ENCODE measurements at regions not wholly inside any gene's neighbourhood (a gene's known extent, or its start where the extent isn't known, plus 50 kb on each side); places are given as distances from the start of the nearest gene placed in this dataset.

DNA sequence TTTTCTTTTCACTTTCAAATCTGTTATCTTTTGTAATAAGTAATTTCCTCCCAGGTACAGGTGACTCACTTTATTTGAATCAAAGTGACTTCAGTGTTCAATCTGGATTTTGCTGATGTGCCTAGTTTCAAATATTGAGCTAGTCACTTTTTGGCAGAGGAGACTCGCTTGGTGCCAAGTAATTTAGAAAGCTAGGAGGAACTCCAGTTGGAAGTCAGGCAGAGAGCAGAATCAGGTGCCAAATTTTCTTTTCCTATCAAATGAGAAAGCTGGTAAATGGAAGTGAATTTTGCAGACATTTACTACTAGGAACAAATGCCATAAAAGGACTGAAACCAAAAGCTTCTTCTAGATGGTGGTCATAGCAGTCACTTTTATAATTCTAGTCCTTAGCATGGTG lies 656.0 kb upstream of the KIF2B start:
- no peak for DNase-seq (ENCODE audit: low read depth)

GRCh38 chr17:53150101-53150698 lies 672.5 kb upstream of the KIF2B start:
- DNase-seq (ENCODE audit: low read depth), result no peak

GRCh38 chr17:53149316-53149715 lies 673.4 kb upstream of the KIF2B start:
- DNase-seq (ENCODE audit: low read depth), result no peak

DNA sequence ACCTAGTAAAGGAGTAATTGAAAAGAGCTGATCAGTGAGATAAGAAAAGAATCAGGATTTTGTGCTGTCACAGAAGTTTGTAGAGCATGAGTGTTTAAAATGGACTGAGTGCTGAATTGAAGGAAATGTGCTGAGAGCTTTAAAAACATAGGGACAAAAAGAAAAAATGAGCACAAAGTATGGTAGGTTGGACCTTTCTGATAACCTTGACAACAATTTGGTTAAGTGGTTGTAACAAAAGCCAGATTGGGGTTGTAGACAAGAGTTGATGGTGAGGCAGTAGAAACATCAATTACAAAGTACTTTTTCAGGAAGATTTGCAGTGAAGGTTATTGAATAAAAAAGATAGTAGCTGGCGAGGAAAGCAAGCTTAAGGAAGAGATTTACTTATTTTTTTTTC lies 674.7 kb upstream of the KIF2B start:
- no peak for DNase-seq (ENCODE audit: low read depth)

DNA sequence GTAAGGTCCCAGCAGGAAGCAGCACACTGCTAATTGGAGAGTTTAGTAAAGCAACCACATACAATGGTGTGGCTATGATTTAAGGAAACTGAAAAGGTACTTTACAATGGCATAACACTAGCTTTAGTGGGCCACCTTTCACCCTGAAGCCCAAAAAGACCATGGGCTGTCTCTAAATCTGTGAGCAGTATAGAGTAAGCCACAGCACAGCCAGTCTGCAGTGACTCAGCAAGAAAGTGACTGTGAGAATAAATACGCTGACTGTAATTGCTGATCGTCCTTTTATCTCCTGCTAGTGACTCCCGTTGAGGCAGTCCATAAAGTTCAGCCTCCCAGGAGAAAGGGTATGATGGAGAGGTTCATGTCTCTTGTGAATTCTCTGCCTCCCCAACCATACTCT lies 679.8 kb upstream of the KIF2B start:
- DNase-seq (ENCODE audit: low read depth), result no peak

- no peak for DNase-seq (ENCODE audit: low read depth)
These were observed 681.0 kb upstream of the KIF2B start for GRCh38 chr17:53141731-53142130.

GRCh38 chr17:53141280-53141679 lies 681.4 kb upstream of the KIF2B start:
- DNase-seq (ENCODE audit: low read depth), result no peak

GRCh38 chr17:53137869-53138268 lies 684.9 kb upstream of the KIF2B start:
- no peak for DNase-seq (ENCODE audit: low read depth)

GRCh38 chr17:53135969-53136368 lies 686.8 kb upstream of the KIF2B start:
- no peak for DNase-seq (ENCODE audit: low read depth)

DNA sequence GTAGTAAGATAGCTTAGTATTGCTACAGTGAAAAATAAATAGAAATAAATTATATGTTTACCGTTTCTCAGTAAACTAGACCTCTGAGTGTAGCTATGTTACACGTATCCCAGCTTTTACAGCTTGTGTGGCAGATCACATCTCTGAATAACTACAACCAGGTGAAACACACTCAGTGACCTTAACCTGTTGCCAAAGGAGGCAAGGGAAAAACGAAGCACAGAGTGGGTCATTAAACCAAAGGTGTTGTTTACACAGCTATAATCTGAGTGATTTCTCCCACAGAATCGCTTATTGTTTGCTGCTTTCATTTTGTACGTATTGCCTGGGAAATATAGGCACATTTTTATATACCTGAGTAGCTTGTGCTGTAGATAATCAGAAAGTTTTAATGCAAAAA lies 688.2 kb upstream of the KIF2B start:
- no peak for DNase-seq (ENCODE audit: low read depth)

DNA sequence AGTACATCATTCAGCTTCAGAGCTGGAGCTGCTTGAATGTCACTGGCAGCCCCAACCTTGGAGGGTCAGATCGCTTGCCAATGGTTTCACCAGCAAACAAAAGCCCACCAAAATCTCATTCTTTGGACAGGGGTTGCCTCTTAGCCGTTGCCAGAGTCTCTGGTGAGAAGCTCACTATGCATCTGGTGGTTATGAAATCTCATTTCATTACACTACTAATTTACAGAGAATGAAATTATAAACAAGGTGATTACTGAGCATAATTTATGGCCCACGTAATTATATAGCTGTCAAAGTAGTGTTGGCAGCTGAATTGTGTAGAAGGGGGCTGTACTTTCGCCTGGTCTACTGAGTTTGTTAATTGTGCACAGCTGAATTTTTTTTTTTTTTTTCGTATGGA lies 688.9 kb upstream of the KIF2B start:
- DNase-seq (ENCODE audit: low read depth), result no peak

GRCh38 chr17:53129863-53130262 lies 692.9 kb upstream of the KIF2B start:
- DNase-seq (ENCODE audit: low read depth), result no peak

- no peak for DNase-seq (ENCODE audit: low read depth)
These were observed 695.4 kb upstream of the KIF2B start for GRCh38 chr17:53127331-53127730.

GRCh38 chr17:53122966-53123365 lies 699.8 kb upstream of the KIF2B start:
- DNase-seq (ENCODE audit: low read depth), result no peak

DNA sequence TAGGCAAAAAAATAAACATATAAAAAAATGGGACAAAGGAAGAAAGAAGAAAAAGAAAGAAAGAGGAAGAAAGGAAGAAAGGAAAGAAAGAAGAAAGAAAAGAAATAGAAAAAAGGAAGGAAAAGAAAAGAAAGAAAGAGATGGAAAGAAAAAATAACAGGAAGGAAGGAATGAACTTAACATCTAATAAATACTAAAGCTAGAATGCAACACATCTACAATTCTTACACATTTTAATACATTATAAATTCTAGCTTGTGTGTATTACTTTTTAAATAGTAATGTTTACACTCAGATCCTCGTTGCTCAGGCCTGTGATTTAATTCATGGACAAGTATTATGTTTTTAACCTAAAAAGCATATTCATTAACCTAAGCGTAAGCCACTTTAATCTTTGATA lies 703.0 kb upstream of the KIF2B start:
- DNase-seq (ENCODE audit: low read depth), result no peak

DNA sequence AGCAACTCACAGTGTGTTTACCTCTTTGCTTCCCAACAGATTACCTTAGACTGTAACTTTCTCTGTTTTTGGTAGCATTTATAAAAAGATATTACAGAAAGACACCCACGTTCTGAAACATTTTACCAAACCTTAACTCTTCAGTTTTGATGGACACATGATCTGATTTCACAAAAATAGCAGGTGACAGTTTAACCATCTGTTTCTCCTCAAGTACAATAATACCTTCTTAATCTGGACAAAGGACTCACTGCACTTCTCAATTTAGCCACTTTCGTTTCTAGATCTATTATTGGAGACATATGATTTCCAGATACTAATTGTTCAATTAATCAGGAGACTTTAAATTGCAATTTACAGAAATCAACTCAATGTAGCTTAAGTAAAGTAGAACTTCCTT lies 703.8 kb upstream of the KIF2B start:
- no peak for DNase-seq (ENCODE audit: low read depth)

DNA sequence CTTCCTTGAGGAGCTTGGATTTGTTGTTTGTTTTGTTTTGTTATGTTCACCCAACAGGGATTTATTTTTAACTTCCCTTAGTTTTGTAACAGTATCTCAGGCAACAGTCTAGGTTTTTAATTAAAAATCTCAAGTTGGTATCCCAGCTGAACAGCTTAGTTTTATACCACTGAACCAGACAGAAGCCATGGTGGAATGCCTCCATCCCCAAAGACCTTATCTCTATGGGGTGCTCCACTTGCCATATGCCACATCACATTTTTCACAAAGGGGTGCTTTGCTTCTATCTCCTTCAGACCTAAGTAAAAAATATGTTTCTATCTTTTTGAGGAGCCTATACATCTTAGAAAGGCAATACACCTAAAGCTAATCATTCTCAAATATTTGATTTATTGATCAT lies 715.8 kb upstream of the KIF2B start:
- no peak for DNase-seq (ENCODE audit: low read depth)

DNA sequence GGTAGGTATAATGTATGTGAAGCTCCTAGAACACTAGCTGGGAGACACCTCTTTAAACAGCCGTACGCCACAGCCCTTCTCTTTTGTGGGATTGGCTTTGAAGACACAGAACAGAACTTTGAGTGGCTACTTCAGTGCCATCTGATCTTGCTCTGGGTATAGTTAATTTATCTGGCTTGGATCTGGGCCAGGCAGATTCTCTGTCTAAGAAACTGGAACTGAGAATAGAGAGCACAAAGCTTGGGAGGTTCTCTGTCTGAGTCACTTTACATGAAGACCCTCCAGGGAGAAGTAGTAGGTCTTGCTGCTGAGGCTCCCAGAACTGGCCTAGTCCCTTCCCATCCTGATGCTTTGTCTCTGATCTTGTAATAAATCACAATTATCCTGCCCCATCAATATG lies 721.0 kb upstream of the KIF2B start:
- no peak for DNase-seq (ENCODE audit: low read depth)

GRCh38 chr17:53100126-53100525 lies 722.6 kb upstream of the KIF2B start:
- no peak for DNase-seq (ENCODE audit: low read depth)

DNA sequence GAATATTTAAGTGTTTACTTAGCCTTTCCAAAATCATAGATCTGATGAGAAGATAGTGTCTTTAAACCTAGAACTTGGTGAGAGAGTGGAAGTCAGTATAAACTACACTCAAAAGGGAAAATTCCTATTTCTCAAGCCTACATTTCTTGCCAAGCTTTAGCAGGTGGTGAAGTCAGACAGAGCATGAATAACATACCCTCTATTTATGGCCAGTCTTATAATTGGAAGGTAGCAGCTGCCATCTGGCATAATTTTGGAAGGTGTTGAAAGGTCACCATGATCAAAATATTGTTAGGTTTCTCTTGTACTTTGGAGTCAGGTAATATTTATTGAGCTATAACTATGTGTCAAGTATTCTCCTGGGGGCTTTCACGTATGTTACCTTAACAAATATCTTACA lies 729.3 kb upstream of the KIF2B start:
- DNase-seq (ENCODE audit: low read depth), result no peak

GRCh38 chr17:53092072-53092471 lies 730.7 kb upstream of the KIF2B start:
- no peak for DNase-seq (ENCODE audit: low read depth)

GRCh38 chr17:53090770-53091169 lies 732.0 kb upstream of the KIF2B start:
- no peak for DNase-seq (ENCODE audit: low read depth)

GRCh38 chr17:53088481-53088880 lies 734.2 kb upstream of the KIF2B start:
- DNase-seq (ENCODE audit: low read depth), result no peak

GRCh38 chr17:53061446-53061845 lies 761.3 kb upstream of the KIF2B start:
- no peak for DNase-seq (ENCODE audit: low read depth)

GRCh38 chr17:53058031-53058430 lies 764.7 kb upstream of the KIF2B start:
- DNase-seq (ENCODE audit: low read depth), result no peak
